Activated naive CD4-positive, alpha-beta T cell treated with anti-CD3 and anti-CD28 coated beads, Interleukin-2, amount 10 ng/mL, durations not matched to agents 7 days and 5 days (primary cell): ENCODE measurements at regions not wholly inside any gene's neighbourhood (a gene's known extent, or its start where the extent isn't known, plus 50 kb on each side); places are given as distances from the start of the nearest gene placed in this dataset.

ENCODE experiments used
- CTCF ChIA-PET: fragments of 350-600 bp; sonication (Branson Sonifier 250); formaldehyde crosslinking; loops from one replicate; lab custom pipeline; 2021; ENCODE audit warnings: antibody characterized with exemption; lab: Charles Lee
- DNase-seq: peaks from one replicate; pipeline ENCODE4 v3.0.0-alpha.2; 2020
- H3K27ac Mint-ChIP-seq: one replicate; pipeline ENCODE4 v1.8.0; 2021; ENCODE audit warnings: mild to moderate bottlenecking, moderate library complexity, mixed read lengths
- H3K27me3 Mint-ChIP-seq: one replicate; pipeline ENCODE4 v1.8.0; 2021; ENCODE audit warnings: mild to moderate bottlenecking, mixed read lengths
- H3K36me3 Mint-ChIP-seq: one replicate; pipeline ENCODE4 v1.8.0; 2021; ENCODE audit warnings: mixed read lengths
- H3K4me1 Mint-ChIP-seq: one replicate; pipeline ENCODE4 v1.8.0; 2021; ENCODE audit warnings: mixed read lengths
- H3K4me3 Mint-ChIP-seq: one replicate; pipeline ENCODE4 v1.8.0; 2021; ENCODE audit warnings: mild to moderate bottlenecking, moderate library complexity, mixed read lengths
- H3K9me3 Mint-ChIP-seq: one replicate; pipeline ENCODE4 v1.8.0; 2021; ENCODE audit warnings: mixed read lengths

DNA sequence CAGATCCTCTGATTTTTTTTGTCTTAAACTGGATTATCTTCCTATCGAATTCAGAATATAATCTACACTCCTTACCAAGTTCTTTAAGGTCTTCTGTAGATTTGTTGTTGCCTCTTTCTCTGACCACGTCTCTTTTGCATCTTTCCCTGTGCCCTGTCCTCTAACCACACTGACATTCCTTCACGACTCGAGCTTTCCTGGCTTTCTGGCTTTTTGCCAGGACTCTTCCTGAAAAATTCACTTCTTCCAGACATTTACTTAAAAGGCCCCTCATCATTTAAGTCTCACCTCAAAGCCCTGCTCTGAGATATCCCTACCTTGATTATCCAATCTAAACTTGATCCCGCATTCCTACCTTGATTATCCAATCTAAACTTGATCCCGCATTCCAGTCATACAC is 422.3 kb upstream of the DCN start:
- Mint-ChIP-seq H3K9me3 (no peaks in the 10 kb centered on the region), H3K4me3 (no peak overlapping the region), H3K36me3 (no peaks in the 10 kb centered on the region), H3K27ac (no peak overlapping the region), H3K27me3 (no peaks in the 10 kb centered on the region), H3K4me1 (no peaks in the 10 kb centered on the region)
- CTCF ChIA-PET, result no interaction called here
- DNase-seq, result no peak

GRCh38 chr12:91603060-91603459 is 420.4 kb upstream of the DCN start:
- DNase-seq, result no peak

DNA sequence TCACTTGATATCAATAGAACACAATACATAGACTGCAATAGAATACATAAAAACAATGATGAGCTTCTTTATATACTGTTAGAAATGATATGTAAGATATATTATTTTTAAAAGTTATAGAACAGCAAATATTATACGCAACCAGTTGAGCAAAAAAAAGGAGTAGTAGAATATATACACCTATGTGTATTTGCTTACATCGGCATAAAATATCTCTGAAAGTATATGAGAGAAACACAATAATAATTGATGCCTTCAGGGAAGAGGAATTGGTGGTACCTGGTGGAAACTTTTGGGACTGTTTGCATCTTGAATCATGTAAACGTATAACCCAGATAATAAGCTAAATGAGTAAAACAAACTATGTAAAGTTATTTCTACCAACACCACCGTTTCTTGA is 418.4 kb upstream of the DCN start:
- CTCF ChIA-PET, result no interaction called here
- no peak overlapping the region for H3K4me3 Mint-ChIP-seq
- no peak overlapping the region for H3K27ac Mint-ChIP-seq
- H3K9me3 Mint-ChIP-seq, result no peaks in the 10 kb centered on the region
- H3K36me3 Mint-ChIP-seq, result no peaks in the 10 kb centered on the region
- H3K4me1 Mint-ChIP-seq, result no peaks in the 10 kb centered on the region
- H3K27me3 Mint-ChIP-seq, result no peaks in the 10 kb centered on the region
- no peak for DNase-seq

More at GRCh38 chr12:91603060-91603459, 420.4 kb upstream of the DCN start:
- no peak overlapping the region for H3K27ac Mint-ChIP-seq
- H3K9me3 Mint-ChIP-seq, result no peaks in the 10 kb centered on the region
- no peaks in the 10 kb centered on the region for H3K36me3 Mint-ChIP-seq
- H3K4me3 Mint-ChIP-seq, result no peak overlapping the region
- CTCF ChIA-PET, result interaction anchor here (1.7 kb wide), 1 partner anchor 24 kb away, joined by 4 read pairs; no protein-coding TSS in a partner anchor
- H3K4me1 Mint-ChIP-seq, result no peaks in the 10 kb centered on the region
- no peaks in the 10 kb centered on the region for H3K27me3 Mint-ChIP-seq

GRCh38 chr12:91594715-91595114 is 412.1 kb upstream of the DCN start:
- no peaks in the 10 kb centered on the region for H3K9me3 Mint-ChIP-seq
- CTCF ChIA-PET, result interaction anchor here (1.1 kb wide), 1 partner anchor 80 kb away, joined by 3 read pairs; no protein-coding TSS in a partner anchor
- H3K36me3 Mint-ChIP-seq, result no peaks in the 10 kb centered on the region
- H3K27me3 Mint-ChIP-seq, result no peaks in the 10 kb centered on the region
- no peak overlapping the region for H3K27ac Mint-ChIP-seq
- no peak overlapping the region for H3K4me3 Mint-ChIP-seq
- DNase-seq, result no peak
- peaks cover 2% of the 10 kb centered on the region for H3K4me1 Mint-ChIP-seq

DNA sequence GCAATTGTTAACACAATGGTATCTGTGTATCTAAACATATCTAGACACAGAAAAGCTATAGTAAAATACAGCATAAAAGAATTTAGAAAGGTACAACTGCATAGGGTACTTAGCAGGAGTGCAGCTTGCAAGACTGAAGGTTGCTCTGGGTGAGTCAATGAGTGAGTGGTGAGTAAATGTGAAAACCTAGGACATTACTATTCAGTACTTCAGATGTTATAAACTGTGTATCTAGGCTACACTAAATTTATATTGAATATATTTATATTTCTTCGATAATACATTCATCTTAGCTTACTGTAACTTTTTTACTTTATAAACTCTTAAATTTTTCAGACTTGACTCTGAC is 409.0 kb upstream of the DCN start:
- Mint-ChIP-seq H3K36me3 (no peaks in the 10 kb centered on the region), H3K4me3 (no peak overlapping the region), H3K4me1 (peaks cover 4% of the 10 kb centered on the region), H3K27me3 (no peaks in the 10 kb centered on the region), H3K27ac (no peak overlapping the region), H3K9me3 (no peaks in the 10 kb centered on the region)
- no peak for DNase-seq
- CTCF ChIA-PET, result interaction anchor here (1.2 kb wide), 1 partner anchor 12 kb away, joined by 3 read pairs; no protein-coding TSS in a partner anchor

GRCh38 chr12:91590966-91591638 is 408.5 kb upstream of the DCN start:
- DNase-seq, result no peak
- Mint-ChIP-seq H3K4me1 (peaks cover 4% of the 10 kb centered on the region), H3K27ac (no peak overlapping the region), H3K27me3 (no peaks in the 10 kb centered on the region), H3K36me3 (no peaks in the 10 kb centered on the region), H3K4me3 (no peak overlapping the region), H3K9me3 (no peaks in the 10 kb centered on the region)
- CTCF ChIA-PET, result interaction anchor here (1.2 kb wide), 1 partner anchor 12 kb away, joined by 3 read pairs; no protein-coding TSS in a partner anchor

GRCh38 chr12:91588874-91589454 is 406.3 kb upstream of the DCN start:
- H3K27me3 Mint-ChIP-seq, result no peaks in the 10 kb centered on the region
- H3K9me3 Mint-ChIP-seq, result no peaks in the 10 kb centered on the region
- H3K4me1 Mint-ChIP-seq, result peaks cover 2% of the 10 kb centered on the region
- H3K4me3 Mint-ChIP-seq, result no peak overlapping the region
- CTCF ChIA-PET, result no interaction called here
- no peaks in the 10 kb centered on the region for H3K36me3 Mint-ChIP-seq
- no peak overlapping the region for H3K27ac Mint-ChIP-seq
- no peak for DNase-seq

- Mint-ChIP-seq H3K4me3 (no peak overlapping the region), H3K36me3 (no peaks in the 10 kb centered on the region), H3K27me3 (no peaks in the 10 kb centered on the region), H3K27ac (no peak overlapping the region), H3K9me3 (no peaks in the 10 kb centered on the region), H3K4me1 (peaks cover 2% of the 10 kb centered on the region)
- DNase-seq, result no peak
- CTCF ChIA-PET, result interaction anchor here (0.9 kb wide), 1 partner anchor 8 kb away, joined by 3 read pairs; no protein-coding TSS in a partner anchor
These were observed 403.4 kb upstream of the DCN start for GRCh38 chr12:91586015-91586414.

DNA sequence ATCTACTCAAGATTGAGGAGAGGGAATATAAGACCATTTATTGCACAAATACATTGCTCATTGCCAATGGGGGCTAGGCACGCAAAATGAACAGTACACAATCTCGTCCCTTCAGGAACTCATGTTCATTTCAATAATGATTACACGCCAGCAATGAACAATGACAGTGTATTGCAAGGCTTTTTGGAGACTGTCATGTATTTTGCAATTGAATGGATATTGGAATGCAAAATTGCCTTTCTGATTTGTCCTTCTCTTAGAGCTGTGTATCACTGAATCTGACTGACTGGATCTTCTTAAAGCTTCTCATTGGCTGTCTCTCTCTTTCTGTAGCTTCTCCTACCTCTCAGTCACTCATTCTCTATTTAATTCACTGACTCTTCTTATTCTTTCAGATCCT is 400.2 kb upstream of the DCN start:
- Mint-ChIP-seq H3K9me3 (no peaks in the 10 kb centered on the region), H3K4me1 (peaks cover 5% of the 10 kb centered on the region), H3K27me3 (no peaks in the 10 kb centered on the region), H3K27ac (no peak overlapping the region), H3K4me3 (no peak overlapping the region), H3K36me3 (no peaks in the 10 kb centered on the region)
- CTCF ChIA-PET, result interaction anchor here (0.6 kb wide), 1 partner anchor 1081 kb away, joined by 3 read pairs; no protein-coding TSS in a partner anchor
- DNase-seq, result no peak

DNA sequence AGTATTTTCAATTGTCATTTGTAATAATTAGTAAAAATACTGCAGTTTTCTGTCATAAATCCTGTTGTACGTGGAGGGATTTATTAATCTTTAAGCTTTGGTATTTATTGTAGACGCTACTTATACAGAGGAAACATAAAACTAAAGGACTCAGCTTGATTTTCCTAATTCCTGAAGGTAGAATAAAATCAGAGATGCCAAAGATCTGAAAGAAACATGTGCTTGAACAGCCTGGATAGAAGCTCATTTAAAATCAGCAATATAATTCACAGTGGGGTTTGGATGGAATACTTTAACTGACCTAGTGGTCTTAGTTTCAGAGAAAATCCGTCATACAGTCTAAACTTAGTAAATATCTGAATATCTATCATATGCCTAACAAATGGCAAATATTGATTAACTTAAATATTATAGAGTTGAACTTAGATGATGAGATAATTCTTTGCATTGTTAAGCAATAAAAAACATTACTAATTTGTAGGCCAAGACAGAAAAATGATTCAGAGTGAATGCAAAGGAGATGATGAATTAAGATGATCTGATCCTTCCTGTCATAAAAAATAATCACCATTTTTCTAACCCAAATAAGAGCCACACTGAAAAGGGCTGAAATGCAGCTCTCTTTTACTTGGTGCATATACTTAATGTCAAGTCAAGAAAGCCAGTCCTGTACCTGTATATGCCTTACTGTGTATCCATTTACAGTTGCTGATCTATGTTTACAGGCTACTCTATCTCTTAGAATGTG is 397.1 kb upstream of the DCN start:
- CTCF ChIA-PET, result interaction anchor here (0.9 to 1.3 kb wide), 5 partner anchors 12 to 1069 kb away, joined by 3 to 5 read pairs (median 4); no protein-coding TSS in a partner anchor
- Mint-ChIP-seq H3K27me3 (no peaks in the 10 kb centered on the region), H3K4me1 (peaks cover 8% of the 10 kb centered on the region), H3K36me3 (no peaks in the 10 kb centered on the region), H3K9me3 (no peaks in the 10 kb centered on the region), H3K27ac (no peak overlapping the region), H3K4me3 (no peak overlapping the region)
- DNase-seq, result no peak

DNA sequence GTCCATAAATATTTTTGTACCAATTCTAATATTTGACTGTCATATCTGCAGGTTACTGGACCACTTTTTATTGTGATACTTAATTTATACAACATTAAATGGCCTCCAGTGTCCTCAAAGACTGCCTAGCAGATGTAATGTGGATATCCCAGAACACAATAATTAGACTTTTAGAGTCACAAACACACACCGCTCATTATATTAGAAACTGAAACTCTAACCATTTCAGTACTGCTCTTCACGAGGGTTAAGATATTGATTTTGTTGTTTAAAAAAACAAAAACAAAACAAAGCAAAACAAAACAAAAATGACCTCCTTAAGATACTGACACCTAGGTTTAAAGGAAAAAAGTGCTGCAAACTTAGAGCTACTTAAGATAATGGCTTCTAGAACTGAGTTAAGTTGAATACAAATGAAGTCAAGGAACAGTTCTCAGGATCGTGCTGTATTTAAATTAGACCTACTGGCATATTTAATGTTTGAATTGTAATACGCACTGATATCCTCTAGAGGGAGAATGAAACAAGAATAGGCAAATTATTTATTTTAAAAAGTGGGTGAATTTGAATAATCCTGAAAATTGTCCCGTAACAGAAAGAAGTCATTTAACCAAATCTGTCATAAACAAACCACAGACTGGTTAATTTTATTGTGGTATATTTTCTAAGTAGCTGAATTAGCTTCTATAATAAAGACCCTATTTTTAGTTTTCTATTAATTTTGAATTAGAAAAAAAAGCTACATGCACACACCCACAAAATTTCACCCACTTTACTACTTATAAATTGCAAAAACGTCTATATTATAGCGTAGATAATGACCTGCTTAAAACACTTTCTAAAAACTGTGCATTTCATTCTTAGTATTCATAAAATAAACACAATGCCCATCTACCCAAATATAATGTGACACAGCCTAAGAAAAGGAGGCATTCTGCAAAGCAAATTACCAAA is 395.2 kb upstream of the DCN start:
- Mint-ChIP-seq H3K4me1 (peaks cover 8% of the 10 kb centered on the region), H3K36me3 (no peaks in the 10 kb centered on the region), H3K9me3 (no peaks in the 10 kb centered on the region), H3K27ac (peak overlapping the region; percentile 62), H3K27me3 (no peaks in the 10 kb centered on the region), H3K4me3 (peak overlapping the region; percentile 63)
- CTCF ChIA-PET, result interaction anchor here (0.7 to 2.4 kb wide), 7 partner anchors 9 to 566 kb away, joined by 3 to 8 read pairs (median 6); no protein-coding TSS in a partner anchor
- no peak for DNase-seq

- no peaks in the 10 kb centered on the region for H3K36me3 Mint-ChIP-seq
- H3K4me1 Mint-ChIP-seq, result peaks cover 8% of the 10 kb centered on the region
- CTCF ChIA-PET, result no interaction called here
- H3K27ac Mint-ChIP-seq, result no peak overlapping the region
- H3K9me3 Mint-ChIP-seq, result no peaks in the 10 kb centered on the region
- no peak for DNase-seq
- H3K27me3 Mint-ChIP-seq, result no peaks in the 10 kb centered on the region
- H3K4me3 Mint-ChIP-seq, result no peak overlapping the region
These were observed 393.8 kb upstream of the DCN start for GRCh38 chr12:91576432-91576831.

GRCh38 chr12:91575630-91576029 is 393.0 kb upstream of the DCN start:
- no peaks in the 10 kb centered on the region for H3K27me3 Mint-ChIP-seq
- CTCF ChIA-PET, result no interaction called here
- DNase-seq, result no peak
- H3K36me3 Mint-ChIP-seq, result no peaks in the 10 kb centered on the region
- no peak overlapping the region for H3K4me3 Mint-ChIP-seq
- no peak overlapping the region for H3K27ac Mint-ChIP-seq
- peaks cover 8% of the 10 kb centered on the region for H3K4me1 Mint-ChIP-seq
- H3K9me3 Mint-ChIP-seq, result no peaks in the 10 kb centered on the region
